ENCODE measurements at regions not wholly inside any gene's neighbourhood (a gene's known extent, or its start where the extent isn't known, plus 50 kb on each side); places are given as distances from the start of the nearest gene placed in this dataset.

- Histone ChIP-seq H3K79me1 (ENCODE audit: low read depth, low read length) (peaks cover 18% of the 10 kb centered on the region), H2BK12ac (ENCODE audit: low read depth, low read length) (no peak overlapping the region), H4K20me1 (replicated peaks in 1 of 2; ENCODE audit: control insufficient read depth in 1 of 2, insufficient read depth in 2 of 2, low read length in 2 of 2) (peaks cover 38 to 39% of the 10 kb centered on the region in 2 experiments), H3K9me3 (ENCODE audit: insufficient read depth in 2 of 2, low read depth in 1 of 2, low read length in 1 of 2) (no peaks in the 10 kb centered on the region), H4K8ac (ENCODE audit: extremely low read depth, insufficient read depth, low read length) (no peak overlapping the region), H2BK15ac (ENCODE audit: low read length) (no peak overlapping the region), H3K23ac (ENCODE audit: insufficient read length) (no peak overlapping the region), H2BK5ac (ENCODE audit: low read depth, low read length) (no peak overlapping the region), H3K4ac (replicated peaks; ENCODE audit: insufficient read length, low read depth, low read length) (no peak overlapping the region), H2AFZ (ENCODE audit: low read length) (no peak overlapping the region), H4K5ac (ENCODE audit: insufficient read length, low read depth, low read length) (no peak overlapping the region), H3K14ac (ENCODE audit: insufficient read length) (no peak overlapping the region), H3K4me2 (ENCODE audit: insufficient read depth in 1 of 2, low read depth in 2 of 2, low read length in 2 of 2) (no peak overlapping the region), H3K18ac (ENCODE audit: extremely low read depth, low read length) (no peak overlapping the region), H3K9ac (replicated peaks in 1 of 4; ENCODE audit: extremely low read depth in 1 of 4, low read depth in 3 of 4, low read length in 3 of 4) (no peak overlapping the region), H2BK20ac (ENCODE audit: low read length) (no peak overlapping the region), H3K27me3 (replicated peaks in 1 of 4; ENCODE audit: control insufficient read depth in 3 of 4, extremely low read depth in 1 of 4, insufficient read depth in 3 of 4, low read length in 3 of 4) (no peaks in the 10 kb centered on the region), H3K27ac (ENCODE audit: low read depth, low read length) (no peak overlapping the region), H2BK120ac (replicated peaks; ENCODE audit: low read depth, low read length) (no peak overlapping the region), H4K91ac (replicated peaks; ENCODE audit: insufficient read length, low read length) (no peak overlapping the region), H3K36me3 (ENCODE audit: control insufficient read depth in 2 of 4, insufficient read depth in 4 of 4, low read length in 3 of 4) (no peaks in the 10 kb centered on the region), H3K4me1 (replicated peaks in 1 of 4; ENCODE audit: control insufficient read depth in 3 of 4, insufficient read depth in 4 of 4, low read length in 3 of 4) (peaks cover 2 to 34% (median 27%) of the 10 kb centered on the region in 4 experiments), H3K79me2 (ENCODE audit: control insufficient read depth in 1 of 2, insufficient read depth in 2 of 2, low read length in 2 of 2) (peaks cover 46 to 100% of the 10 kb centered on the region in 2 experiments), H3K23me2 (ENCODE audit: low read depth, low read length) (no peaks in the 10 kb centered on the region), H2AK5ac (ENCODE audit: low read depth, low read length) (no peak overlapping the region; the same call in 1 of the 2 replicates), H3K4me3 (ENCODE audit: extremely low read depth in 1 of 4, insufficient read depth in 2 of 4, low read depth in 3 of 4, low read length in 4 of 4) (no peak overlapping the region), H3K56ac (replicated peaks; ENCODE audit: insufficient read length, low read depth, low read length) (no peak overlapping the region)
- WGBS, 2 experiments (ENCODE audit: extremely low coverage in 1 of 2, insufficient coverage in 1 of 2, insufficient read length in 1 of 2, insufficient replicate concordance in 2 of 2, low coverage in 1 of 2, low lambda C conversion rate in 2 of 2, missing lambda C conversion rate in 1 of 2), result 87% methylated on average over 3 of the region's 3 CpGs; no CpG with 5 or more reads in 1 of the 2 experiments
- no peak for DNase-seq (ENCODE audit: low read depth in 1 of 2, low spot score in 2 of 2)
- ChIA-PET CTCF (ENCODE audit: partially characterized antibody) (no interaction called here), POLR2A (ENCODE audit: partially characterized antibody) (interaction anchor here (1.1 kb wide), 1 partner anchor 10 kb away, joined by 3 read pairs; no protein-coding TSS in a partner anchor)
- no peak for TF ChIP-seq RBBP5 (IDR thresholded peaks at IDR 0.05; ENCODE audit: borderline replicate concordance, low read depth, low read length)
- TF ChIP-seq JUND (IDR thresholded peaks at IDR 0.05; ENCODE audit: low read length), result no peak
- no peak for TF ChIP-seq SIX5 (IDR thresholded peaks at IDR 0.05; ENCODE audit: low read depth, low read length)
- TF ChIP-seq FOSL1 (IDR thresholded peaks at IDR 0.05; ENCODE audit: insufficient read depth, low read depth, low read length), result no peak
- TF ChIP-seq, protein P1, sequence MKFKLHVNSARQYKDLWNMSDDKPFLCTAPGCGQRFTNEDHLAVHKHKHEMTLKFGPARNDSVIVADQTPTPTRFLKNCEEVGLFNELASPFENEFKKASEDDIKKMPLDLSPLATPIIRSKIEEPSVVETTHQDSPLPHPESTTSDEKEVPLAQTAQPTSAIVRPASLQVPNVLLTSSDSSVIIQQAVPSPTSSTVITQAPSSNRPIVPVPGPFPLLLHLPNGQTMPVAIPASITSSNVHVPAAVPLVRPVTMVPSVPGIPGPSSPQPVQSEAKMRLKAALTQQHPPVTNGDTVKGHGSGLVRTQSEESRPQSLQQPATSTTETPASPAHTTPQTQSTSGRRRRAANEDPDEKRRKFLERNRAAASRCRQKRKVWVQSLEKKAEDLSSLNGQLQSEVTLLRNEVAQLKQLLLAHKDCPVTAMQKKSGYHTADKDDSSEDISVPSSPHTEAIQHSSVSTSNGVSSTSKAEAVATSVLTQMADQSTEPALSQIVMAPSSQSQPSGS (IDR thresholded peaks at IDR 0.05; ENCODE audit: low read length), result no peak
- TF ChIP-seq, protein P2, sequence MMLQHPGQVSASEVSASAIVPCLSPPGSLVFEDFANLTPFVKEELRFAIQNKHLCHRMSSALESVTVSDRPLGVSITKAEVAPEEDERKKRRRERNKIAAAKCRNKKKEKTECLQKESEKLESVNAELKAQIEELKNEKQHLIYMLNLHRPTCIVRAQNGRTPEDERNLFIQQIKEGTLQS (IDR thresholded peaks at IDR 0.05; ENCODE audit: insufficient read depth, low read depth, low read length), result no peak
- no peak for TF ChIP-seq TBP (IDR thresholded peaks at IDR 0.05; ENCODE audit: low read depth, low read length)
- TF ChIP-seq, protein P3, sequence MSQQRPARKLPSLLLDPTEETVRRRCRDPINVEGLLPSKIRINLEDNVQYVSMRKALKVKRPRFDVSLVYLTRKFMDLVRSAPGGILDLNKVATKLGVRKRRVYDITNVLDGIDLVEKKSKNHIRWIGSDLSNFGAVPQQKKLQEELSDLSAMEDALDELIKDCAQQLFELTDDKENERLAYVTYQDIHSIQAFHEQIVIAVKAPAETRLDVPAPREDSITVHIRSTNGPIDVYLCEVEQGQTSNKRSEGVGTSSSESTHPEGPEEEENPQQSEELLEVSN (IDR thresholded peaks at IDR 0.05), result no peak
- no peak for TF ChIP-seq TEAD4 (IDR thresholded peaks at IDR 0.05; ENCODE audit: low read depth, low read length)
- TF ChIP-seq SAP30 (IDR thresholded peaks at IDR 0.05; ENCODE audit: insufficient read depth, insufficient replicate concordance, low read length), result no peak
- no peak for FAIRE-seq
Observed at GRCh38 chr3:72385167-72385566, 463.1 kb downstream of the SHQ1 start.

Measured in H1 (cell line).